ENCODE measurements at regions not wholly inside any gene's neighbourhood (a gene's known extent, or its start where the extent isn't known, plus 50 kb on each side); places are given as distances from the start of the nearest gene placed in this dataset.

DNA sequence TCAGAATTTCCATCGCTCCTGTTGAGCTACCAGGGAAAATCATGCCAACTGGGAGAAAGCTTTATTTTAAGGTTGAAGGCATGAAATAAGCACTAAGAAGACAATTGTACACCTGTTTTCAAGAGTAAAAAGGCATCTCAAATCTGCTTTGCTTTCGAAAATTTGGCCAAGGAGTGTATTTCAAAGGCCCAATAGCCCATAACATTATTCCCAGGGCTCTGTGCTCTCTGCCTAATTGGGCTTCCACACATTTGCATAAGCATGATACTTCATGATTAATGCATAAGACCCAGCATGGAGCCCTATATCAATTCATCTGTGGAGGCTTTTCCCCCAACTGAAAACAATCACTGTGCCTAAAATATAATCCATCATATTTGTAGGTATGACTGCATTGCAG is 258.5 kb downstream of the NOVA1 start:
- no peak for TF ChIP-seq CTCF (IDR thresholded peaks at IDR 0.05; ENCODE audit: insufficient read depth, low read depth, low read length, missing control alignments)
- H3K4me3 ChIP-seq (ENCODE audit: low read length): no peak overlapping the region
- no peak for DNase-seq (ENCODE audit: low read depth)

DNA sequence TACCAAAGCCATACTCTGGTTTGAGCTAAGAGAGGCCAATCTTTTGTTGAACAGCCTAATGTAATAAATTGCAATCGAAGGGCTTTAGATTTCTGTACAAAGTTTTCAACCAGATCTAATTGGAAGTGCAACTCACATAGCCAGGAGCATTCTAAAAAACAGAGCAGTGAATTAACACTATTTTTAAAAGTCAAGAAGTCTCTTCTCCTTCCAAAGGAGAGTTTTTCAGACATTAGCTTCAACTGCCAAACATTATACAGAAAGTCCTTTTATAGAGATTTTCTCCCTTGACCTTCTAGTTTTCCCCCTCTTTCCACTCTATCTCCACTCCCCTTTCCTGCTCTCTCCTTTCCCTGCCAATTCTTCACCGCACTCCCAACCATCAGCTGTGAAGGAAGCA is 259.6 kb downstream of the NOVA1 start:
- H3K4me3 ChIP-seq (ENCODE audit: low read length): no peak overlapping the region
- no peak for DNase-seq (ENCODE audit: low read depth)
- no peak for TF ChIP-seq CTCF (IDR thresholded peaks at IDR 0.05; ENCODE audit: insufficient read depth, low read depth, low read length, missing control alignments)

GRCh38 chr14:26334288-26334687 is 263.5 kb downstream of the NOVA1 start:
- DNase-seq (ENCODE audit: low read depth): peak; percentile 14

GRCh38 chr14:26332966-26333365 is 264.9 kb downstream of the NOVA1 start:
- H3K4me3 ChIP-seq (ENCODE audit: low read length): no peak overlapping the region
- DNase-seq (ENCODE audit: low read depth): peak; percentile 65
- TF ChIP-seq CTCF (IDR thresholded peaks at IDR 0.05; ENCODE audit: insufficient read depth, low read depth, low read length, missing control alignments): no peak

More at GRCh38 chr14:26334288-26334687, 263.5 kb downstream of the NOVA1 start:
- H3K4me3 ChIP-seq (ENCODE audit: low read length): no peak overlapping the region
- TF ChIP-seq CTCF (IDR thresholded peaks at IDR 0.05; ENCODE audit: insufficient read depth, low read depth, low read length, missing control alignments): no peak

- no peak for DNase-seq (ENCODE audit: low read depth)
- no peak overlapping the region for H3K4me3 ChIP-seq (ENCODE audit: low read length)
- TF ChIP-seq CTCF (IDR thresholded peaks at IDR 0.05; ENCODE audit: insufficient read depth, low read depth, low read length, missing control alignments): no peak
Observed at GRCh38 chr14:26330982-26331381, 266.9 kb downstream of the NOVA1 start.

DNA sequence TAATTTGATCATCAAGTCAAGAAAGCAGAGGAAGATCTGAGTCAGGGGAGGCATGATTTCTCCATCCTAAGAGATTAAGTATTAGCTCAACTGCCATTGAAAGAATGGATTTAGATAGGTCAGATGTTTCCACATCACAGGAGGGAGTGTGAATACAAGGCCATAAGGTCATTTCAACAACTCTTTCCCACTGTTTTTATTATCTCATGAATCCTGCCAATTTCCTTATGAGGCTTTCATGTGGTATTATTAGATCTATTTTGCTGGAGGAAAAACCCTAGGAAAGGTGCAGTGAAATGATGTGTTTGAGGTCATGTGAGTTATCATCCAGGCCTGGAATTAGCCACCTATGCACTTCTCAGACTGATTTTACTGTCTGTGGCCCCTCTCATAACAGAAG is 269.0 kb downstream of the NOVA1 start:
- DNase-seq (ENCODE audit: low read depth): no peak
- TF ChIP-seq CTCF (IDR thresholded peaks at IDR 0.05; ENCODE audit: insufficient read depth, low read depth, low read length, missing control alignments): no peak
- H3K4me3 ChIP-seq (ENCODE audit: low read length): no peak overlapping the region

DNA sequence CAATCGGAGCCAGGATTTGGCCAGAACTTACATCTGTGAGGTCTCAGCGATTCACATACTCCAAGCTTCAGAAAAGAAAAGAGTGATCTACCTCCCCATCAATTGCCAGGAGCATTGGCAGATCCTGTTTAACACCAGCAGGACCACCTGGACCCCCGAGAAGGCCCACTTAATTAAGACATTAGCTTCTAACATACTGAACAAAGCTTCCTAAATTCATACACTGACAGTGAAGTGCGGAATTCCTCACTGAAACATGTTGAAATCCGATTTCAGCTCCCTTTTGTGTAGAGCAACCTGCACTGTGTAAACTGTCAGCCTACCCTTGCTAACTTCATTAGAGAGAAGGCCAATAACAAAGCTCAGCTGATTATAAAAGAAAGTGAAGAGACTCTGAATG is 274.0 kb downstream of the NOVA1 start:
- no peak for DNase-seq (ENCODE audit: low read depth)
- TF ChIP-seq CTCF (IDR thresholded peaks at IDR 0.05; ENCODE audit: insufficient read depth, low read depth, low read length, missing control alignments): no peak

More for the DNA sequence above, 274.0 kb downstream of the NOVA1 start:
- H3K4me3 ChIP-seq (ENCODE audit: low read length): no peak overlapping the region

All from epithelial cell of esophagus (primary cell).